VCaP (cell line): ENCODE measurements at regions not wholly inside any gene's neighbourhood (a gene's known extent, or its start where the extent isn't known, plus 50 kb on each side); places are given as distances from the start of the nearest gene placed in this dataset.

ENCODE experiments used
- H3K27ac ChIP-seq: fragments of 450-650 bp; 2 replicates; pipeline ENCODE4 v1.5.1; 2017
- TF ChIP-seq, protein P1 (sequence below): fragments of 450-650 bp; conservative IDR thresholded peaks from 2 replicates; pipeline ENCODE4 v1.5.1; 2017; ENCODE audit warnings: mild to moderate bottlenecking, moderate library complexity

DNA sequence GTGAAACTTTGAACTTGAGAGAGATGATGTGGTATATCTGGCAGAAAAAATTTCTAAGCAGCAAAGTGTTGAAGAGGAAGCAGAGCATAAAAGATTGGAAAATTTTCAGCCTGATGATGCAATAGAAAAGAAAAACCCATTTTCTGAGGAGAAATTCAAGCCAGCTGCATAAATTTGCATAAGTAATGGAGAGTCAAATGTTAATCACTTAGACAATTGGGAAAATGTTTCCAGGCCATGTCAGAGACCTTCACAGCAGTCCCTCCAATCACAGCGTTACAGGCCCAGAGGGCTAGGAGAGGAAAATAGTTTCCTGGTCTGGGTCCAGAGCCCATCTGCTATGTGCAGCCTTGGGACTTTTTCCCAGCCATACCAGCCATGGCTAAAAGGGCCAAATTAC is 469.0 kb upstream of the FOXG1 start:
- H3K27ac ChIP-seq: no peak overlapping the region
- TF ChIP-seq, protein P1, sequence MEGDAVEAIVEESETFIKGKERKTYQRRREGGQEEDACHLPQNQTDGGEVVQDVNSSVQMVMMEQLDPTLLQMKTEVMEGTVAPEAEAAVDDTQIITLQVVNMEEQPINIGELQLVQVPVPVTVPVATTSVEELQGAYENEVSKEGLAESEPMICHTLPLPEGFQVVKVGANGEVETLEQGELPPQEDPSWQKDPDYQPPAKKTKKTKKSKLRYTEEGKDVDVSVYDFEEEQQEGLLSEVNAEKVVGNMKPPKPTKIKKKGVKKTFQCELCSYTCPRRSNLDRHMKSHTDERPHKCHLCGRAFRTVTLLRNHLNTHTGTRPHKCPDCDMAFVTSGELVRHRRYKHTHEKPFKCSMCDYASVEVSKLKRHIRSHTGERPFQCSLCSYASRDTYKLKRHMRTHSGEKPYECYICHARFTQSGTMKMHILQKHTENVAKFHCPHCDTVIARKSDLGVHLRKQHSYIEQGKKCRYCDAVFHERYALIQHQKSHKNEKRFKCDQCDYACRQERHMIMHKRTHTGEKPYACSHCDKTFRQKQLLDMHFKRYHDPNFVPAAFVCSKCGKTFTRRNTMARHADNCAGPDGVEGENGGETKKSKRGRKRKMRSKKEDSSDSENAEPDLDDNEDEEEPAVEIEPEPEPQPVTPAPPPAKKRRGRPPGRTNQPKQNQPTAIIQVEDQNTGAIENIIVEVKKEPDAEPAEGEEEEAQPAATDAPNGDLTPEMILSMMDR: no peak

DNA sequence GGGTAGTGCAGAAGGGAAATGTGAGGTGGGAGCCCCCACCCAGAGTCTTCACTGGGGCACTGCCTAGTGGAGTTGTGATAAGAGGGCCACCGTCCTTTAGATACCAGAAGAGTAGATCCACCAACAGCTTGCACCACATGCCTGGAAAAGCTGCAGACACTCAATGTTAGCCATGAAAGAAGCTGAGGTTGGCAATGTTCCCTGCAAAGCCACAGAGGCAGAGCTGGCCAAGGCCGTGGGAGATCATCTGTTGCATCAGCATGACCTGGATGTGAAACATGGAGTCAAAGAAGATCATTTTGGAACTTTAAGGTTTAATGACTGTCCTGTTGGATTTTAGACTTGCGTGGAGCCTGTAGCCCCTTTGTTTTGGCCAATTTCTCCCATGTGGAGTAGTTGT is 468.4 kb upstream of the FOXG1 start:
- H3K27ac ChIP-seq: no peak overlapping the region
- TF ChIP-seq, protein P1: no peak

DNA sequence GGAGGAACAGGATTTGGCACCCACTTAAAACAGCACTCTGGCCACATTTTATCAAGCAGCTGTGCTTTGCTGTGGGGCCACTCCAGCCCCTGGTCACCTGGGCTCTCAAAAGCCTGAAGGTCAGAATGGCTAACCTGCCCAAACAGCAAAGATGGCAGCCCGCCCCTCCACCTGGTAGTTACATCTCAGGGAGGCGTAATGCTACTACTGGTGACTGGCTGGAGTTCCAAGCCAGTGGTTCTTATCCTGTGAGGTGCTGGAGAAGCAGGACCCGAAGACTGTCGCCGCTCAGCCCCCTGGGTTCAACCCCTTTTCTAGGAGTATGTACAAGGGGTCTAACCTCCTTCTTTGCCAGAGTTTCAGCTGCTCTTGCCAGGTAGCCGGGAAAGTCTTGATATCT is 467.4 kb upstream of the FOXG1 start:
- TF ChIP-seq, protein P1: no peak
- no peak overlapping the region for H3K27ac ChIP-seq

DNA sequence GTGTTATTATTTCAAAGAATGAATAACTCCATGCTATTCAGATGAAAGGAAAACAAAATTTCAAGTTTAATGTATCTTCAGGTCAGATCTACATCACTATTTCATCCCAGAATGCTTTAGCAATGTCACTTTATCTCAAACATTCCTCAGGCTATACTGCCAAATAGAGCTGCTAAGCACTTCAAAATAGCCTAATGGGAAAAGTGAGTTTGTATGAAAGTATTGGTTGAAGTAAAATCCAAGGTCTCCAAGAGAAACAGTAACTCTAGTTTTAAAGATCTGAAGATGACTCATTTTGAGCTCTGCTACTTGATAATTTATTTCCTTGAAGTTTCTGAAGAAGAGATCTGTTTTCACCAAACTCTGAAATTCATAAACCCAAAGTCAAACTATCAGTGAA is 466.2 kb upstream of the FOXG1 start:
- H3K27ac ChIP-seq: no peak overlapping the region
- TF ChIP-seq, protein P1: no peak

GRCh38 chr14:28301179-28301578 is 465.4 kb upstream of the FOXG1 start:
- H3K27ac ChIP-seq: no peak overlapping the region
- TF ChIP-seq, protein P1: no peak

- no peak overlapping the region for H3K27ac ChIP-seq
- TF ChIP-seq, protein P1: no peak
Observed at GRCh38 chr14:28303248-28303647, 463.3 kb upstream of the FOXG1 start.

- H3K27ac ChIP-seq: no peak overlapping the region
- TF ChIP-seq, protein P1: no peak
Observed at GRCh38 chr14:28305938-28306337, 460.6 kb upstream of the FOXG1 start.

DNA sequence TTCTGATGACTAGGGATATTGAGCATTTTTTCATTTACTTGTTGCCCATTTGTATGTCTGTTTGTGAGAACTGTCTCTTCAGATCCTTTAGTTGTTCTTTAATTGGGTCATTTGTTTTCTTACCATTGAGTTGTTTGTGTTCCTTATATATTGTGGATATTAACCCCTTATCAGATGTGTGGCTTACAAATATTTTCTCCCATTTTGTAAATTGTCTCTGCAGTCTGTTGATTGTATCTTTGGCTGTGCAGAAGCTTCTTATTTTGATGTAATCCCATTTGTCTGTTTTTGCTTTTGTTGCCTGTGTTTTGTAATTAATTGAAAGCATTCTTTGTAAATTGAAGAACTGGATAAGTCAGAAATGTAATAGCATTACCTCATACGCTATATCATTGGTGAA is 459.1 kb upstream of the FOXG1 start:
- TF ChIP-seq, protein P1: no peak
- no peak overlapping the region for H3K27ac ChIP-seq
